ENCODE measurements at regions not wholly inside any gene's neighbourhood (a gene's known extent, or its start where the extent isn't known, plus 50 kb on each side); places are given as distances from the start of the nearest gene placed in this dataset.

DNA sequence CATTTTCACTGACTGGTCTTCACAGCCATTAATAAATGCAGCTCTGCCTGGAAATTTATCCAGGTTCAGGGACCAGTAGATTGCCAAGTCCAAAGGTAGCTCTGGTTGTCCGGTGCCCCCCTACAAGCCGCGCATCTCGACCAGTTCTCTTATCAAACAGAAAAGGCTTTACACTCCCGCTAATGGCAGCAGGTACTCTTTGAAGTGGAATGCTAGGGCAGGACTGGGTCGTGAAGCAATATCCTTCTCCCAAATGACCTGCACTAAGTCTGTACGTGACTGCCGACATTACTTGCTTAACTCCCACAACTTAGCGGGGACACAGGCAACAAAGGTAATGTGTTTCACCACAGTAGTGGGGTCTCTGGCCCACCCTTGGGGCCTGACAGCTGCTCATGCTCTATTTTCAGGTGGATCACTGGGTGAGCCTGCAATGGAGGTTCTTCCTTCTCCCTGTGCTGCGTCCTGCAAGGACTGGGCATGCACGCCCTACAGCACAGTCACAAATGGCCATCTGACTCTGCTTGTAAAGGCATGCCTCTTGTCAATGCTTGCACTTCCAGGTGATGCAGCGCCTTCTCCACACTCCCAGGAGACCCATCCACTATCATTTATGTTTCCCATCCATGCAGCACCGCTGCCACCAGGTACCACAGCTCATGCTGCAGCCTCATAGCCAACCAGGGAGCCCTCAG, 96.1 kb upstream of the CTSC start:
- Histone ChIP-seq H3K79me2 (ENCODE audit: insufficient read depth, low read length) (no peaks in the 10 kb centered on the region), H4K8ac (replicated peaks; ENCODE audit: insufficient read length, low read depth, low read length) (no peak overlapping the region), H4K5ac (ENCODE audit: insufficient read length, low read depth, low read length) (no peak overlapping the region), H3K27ac (ENCODE audit: insufficient read length, low read depth, low read length) (no peak overlapping the region), H2BK20ac (ENCODE audit: low read depth, low read length, poor library complexity, severe bottlenecking) (no peak overlapping the region), H3K23ac (ENCODE audit: insufficient read length, low read depth, low read length) (no peak overlapping the region), H2AFZ (ENCODE audit: low read length) (no peak overlapping the region), H2BK15ac (ENCODE audit: low read depth, low read length) (no peak overlapping the region), H3K18ac (ENCODE audit: insufficient read length, low read depth, low read length) (no peak overlapping the region), H2BK12ac (ENCODE audit: insufficient read length, low read depth, low read length) (no peak overlapping the region), H3K56ac (ENCODE audit: insufficient read length, low read depth, low read length) (no peak overlapping the region), H3T11ph (ENCODE audit: low read length) (no peak overlapping the region), H2BK120ac (ENCODE audit: low read depth, low read length, poor library complexity, severe bottlenecking) (no peak overlapping the region), H4K20me1 (ENCODE audit: control insufficient read depth, insufficient read depth, insufficient read length) (no peaks in the 10 kb centered on the region), H3K79me1 (ENCODE audit: insufficient read depth, low read depth, low read length, poor library complexity, severe bottlenecking) (no peaks in the 10 kb centered on the region), H3K9me3 (ENCODE audit: control insufficient read depth, low read depth, low read length) (no peaks in the 10 kb centered on the region), H3K23me2 (ENCODE audit: insufficient read length, low read depth, low read length, poor library complexity, severe bottlenecking) (no peaks in the 10 kb centered on the region), H3K14ac (ENCODE audit: insufficient read depth, low read length) (no peak overlapping the region; the same call in 1 of the 2 replicates), H3K27me3 (ENCODE audit: insufficient read depth, low read length) (no peaks in the 10 kb centered on the region), H3K9ac (ENCODE audit: extremely low read depth, insufficient read length, low read length) (no peak overlapping the region), H3K4ac (ENCODE audit: low read depth, low read length) (no peak overlapping the region), H3K4me1 (ENCODE audit: insufficient read depth, low read length) (0 out of 2 replicates have a peak, but pooled peaks cover 4% of the 10 kb centered on the region), H2AK5ac (ENCODE audit: insufficient read length, low read length) (no peak overlapping the region), H4K91ac (ENCODE audit: insufficient read length, low read depth, low read length) (no peak overlapping the region), H3K4me2 (ENCODE audit: insufficient read depth, insufficient read length, low read length) (no peak overlapping the region), H2BK5ac (ENCODE audit: insufficient read length, low read length) (no peak overlapping the region)
- Mint-ChIP-seq H3K9me3 (peaks cover 10 to 18% of the 10 kb centered on the region in 2 experiments; a peak in 4 of 5 replicates), H3K36me3 (ENCODE audit: insufficient read depth in 1 of 3, low read depth in 3 of 3) (peaks cover 0 to 11% (median 6%) of the 10 kb centered on the region in 3 experiments; a peak in 4 of 7 replicates), H3K27ac (peak overlapping the region in 1 of 3 experiments; percentile 47; a peak in 1 of 7 replicates), H3K4me1 (peaks cover 20 to 21% of the 10 kb centered on the region in 2 experiments), H3K4me3 (no peak overlapping the region), H3K27me3 (ENCODE audit: low read depth) (no peaks in the 10 kb centered on the region)
- no CpG with 5 or more reads among the region's 13 CpGs for WGBS (ENCODE audit: extremely low coverage, insufficient read length, low lambda C conversion rate)
- TF ChIP-seq, protein P1, sequence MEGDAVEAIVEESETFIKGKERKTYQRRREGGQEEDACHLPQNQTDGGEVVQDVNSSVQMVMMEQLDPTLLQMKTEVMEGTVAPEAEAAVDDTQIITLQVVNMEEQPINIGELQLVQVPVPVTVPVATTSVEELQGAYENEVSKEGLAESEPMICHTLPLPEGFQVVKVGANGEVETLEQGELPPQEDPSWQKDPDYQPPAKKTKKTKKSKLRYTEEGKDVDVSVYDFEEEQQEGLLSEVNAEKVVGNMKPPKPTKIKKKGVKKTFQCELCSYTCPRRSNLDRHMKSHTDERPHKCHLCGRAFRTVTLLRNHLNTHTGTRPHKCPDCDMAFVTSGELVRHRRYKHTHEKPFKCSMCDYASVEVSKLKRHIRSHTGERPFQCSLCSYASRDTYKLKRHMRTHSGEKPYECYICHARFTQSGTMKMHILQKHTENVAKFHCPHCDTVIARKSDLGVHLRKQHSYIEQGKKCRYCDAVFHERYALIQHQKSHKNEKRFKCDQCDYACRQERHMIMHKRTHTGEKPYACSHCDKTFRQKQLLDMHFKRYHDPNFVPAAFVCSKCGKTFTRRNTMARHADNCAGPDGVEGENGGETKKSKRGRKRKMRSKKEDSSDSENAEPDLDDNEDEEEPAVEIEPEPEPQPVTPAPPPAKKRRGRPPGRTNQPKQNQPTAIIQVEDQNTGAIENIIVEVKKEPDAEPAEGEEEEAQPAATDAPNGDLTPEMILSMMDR (conservative IDR thresholded peaks at IDR 0.05) = no peak
- no peak for DNase-seq
